ENCODE measurements at regions not wholly inside any gene's neighbourhood (a gene's known extent, or its start where the extent isn't known, plus 50 kb on each side); places are given as distances from the start of the nearest gene placed in this dataset.

DNA sequence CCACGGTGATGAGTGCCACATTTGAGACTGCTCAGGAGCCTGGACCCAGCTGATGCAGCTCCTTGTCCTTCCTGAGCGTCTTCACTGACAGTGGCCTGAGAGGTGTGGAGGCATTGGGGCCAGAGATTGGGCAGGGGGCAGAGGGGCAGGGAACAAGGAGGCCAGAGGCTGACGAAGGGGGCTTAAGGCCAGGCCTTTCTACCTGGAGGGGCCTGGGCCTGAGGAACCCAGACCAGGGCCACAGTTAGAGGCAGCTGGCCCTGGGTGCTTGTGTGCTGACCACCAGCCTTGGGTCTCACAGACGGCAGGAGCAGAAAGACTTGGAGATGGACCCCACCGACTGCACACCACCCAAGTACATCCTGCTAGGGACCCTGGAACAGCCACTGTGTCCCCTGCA is 168.2 kb upstream of the ZNF267 start:
- TF ChIP-seq, protein P1, sequence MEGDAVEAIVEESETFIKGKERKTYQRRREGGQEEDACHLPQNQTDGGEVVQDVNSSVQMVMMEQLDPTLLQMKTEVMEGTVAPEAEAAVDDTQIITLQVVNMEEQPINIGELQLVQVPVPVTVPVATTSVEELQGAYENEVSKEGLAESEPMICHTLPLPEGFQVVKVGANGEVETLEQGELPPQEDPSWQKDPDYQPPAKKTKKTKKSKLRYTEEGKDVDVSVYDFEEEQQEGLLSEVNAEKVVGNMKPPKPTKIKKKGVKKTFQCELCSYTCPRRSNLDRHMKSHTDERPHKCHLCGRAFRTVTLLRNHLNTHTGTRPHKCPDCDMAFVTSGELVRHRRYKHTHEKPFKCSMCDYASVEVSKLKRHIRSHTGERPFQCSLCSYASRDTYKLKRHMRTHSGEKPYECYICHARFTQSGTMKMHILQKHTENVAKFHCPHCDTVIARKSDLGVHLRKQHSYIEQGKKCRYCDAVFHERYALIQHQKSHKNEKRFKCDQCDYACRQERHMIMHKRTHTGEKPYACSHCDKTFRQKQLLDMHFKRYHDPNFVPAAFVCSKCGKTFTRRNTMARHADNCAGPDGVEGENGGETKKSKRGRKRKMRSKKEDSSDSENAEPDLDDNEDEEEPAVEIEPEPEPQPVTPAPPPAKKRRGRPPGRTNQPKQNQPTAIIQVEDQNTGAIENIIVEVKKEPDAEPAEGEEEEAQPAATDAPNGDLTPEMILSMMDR (IDR thresholded peaks at IDR 0.05), result no peak
- TF ChIP-seq POLR2A (IDR thresholded peaks at IDR 0.05), result no peak

Measured in right lobe of liver (tissue), 4 donors.